GM12891 (cell line): ENCODE measurements at regions not wholly inside any gene's neighbourhood (a gene's known extent, or its start where the extent isn't known, plus 50 kb on each side); places are given as distances from the start of the nearest gene placed in this dataset.

Experiments used
- PAX5 ChIP-seq: IDR thresholded peaks from 2 replicates; pipeline ENCODE4 v1.6.1; 2011; ENCODE audit warnings: low read length, moderate library complexity, mild to moderate bottlenecking; ENCODE audit not compliant: insufficient read depth, severe bottlenecking
- POLR2AphosphoS5 ChIP-seq: IDR thresholded peaks from 2 replicates; pipeline ENCODE4 v1.6.1; 2011; ENCODE audit warnings: low read depth, low read length, control low read depth

- TF ChIP-seq POLR2AphosphoS5 (no peak), PAX5 (no peak)
These were observed 125.5 kb upstream of the FAM174A start for GRCh38 chr5:100409660-100410151.
